BE2C (cell line): ENCODE measurements at regions not wholly inside any gene's neighbourhood (a gene's known extent, or its start where the extent isn't known, plus 50 kb on each side); places are given as distances from the start of the nearest gene placed in this dataset.

ENCODE experiments used
- DNase-seq: peaks from one replicate; pipeline ENCODE4 v3.0.0-alpha.2; 2020
- H3K27me3 ChIP-seq: fragments of 250-450 bp; sonication (Bioruptor Pico); 2 replicates; pipeline ENCODE4 v1.5.1; 2020; ENCODE audit warnings: mild to moderate bottlenecking
- H3K36me3 ChIP-seq: fragments of 250-450 bp; sonication (Bioruptor Pico); 2 replicates; pipeline ENCODE4 v1.5.1; 2020; ENCODE audit warnings: mild to moderate bottlenecking
- H3K4me1 ChIP-seq: fragments of 250-450 bp; sonication (Bioruptor Pico); 2 replicates; pipeline ENCODE4 v1.5.1; 2020
- H3K4me3 ChIP-seq: 2 replicates; pipeline ENCODE4 v1.5.1; 2011; ENCODE audit warnings: low read depth, low read length
- H3K9me3 ChIP-seq: fragments of 250-450 bp; sonication (Bioruptor Pico); 2 replicates; pipeline ENCODE4 v1.5.1; 2020
- CTCF ChIP-seq: IDR thresholded peaks from 2 replicates; pipeline ENCODE4 v1.5.1; 2012; ENCODE audit warnings: mild to moderate bottlenecking, low read depth, low read length

DNA sequence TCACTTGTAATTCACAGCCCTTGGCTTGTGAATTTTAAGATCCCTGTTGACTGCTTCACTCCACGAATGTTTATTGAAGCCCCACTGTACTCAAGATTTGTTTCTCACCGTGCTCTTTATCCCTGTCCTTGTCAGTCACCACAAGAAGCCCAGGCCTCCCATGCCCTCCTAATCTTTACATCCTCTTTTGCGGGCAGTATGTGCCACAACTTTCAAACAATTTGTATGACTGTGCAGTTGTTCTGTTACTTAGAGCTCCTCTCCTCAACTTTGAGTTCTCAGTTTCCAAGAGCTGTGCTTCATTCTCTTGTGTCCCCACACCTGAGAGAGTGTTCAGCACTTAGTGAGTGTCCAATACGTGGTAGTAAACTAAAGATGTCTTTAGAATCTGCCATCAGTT lies 467.7 kb downstream of the NKX6-1 start:
- no peaks in the 10 kb centered on the region for H3K36me3 ChIP-seq
- no peaks in the 10 kb centered on the region for H3K9me3 ChIP-seq
- DNase-seq: no peak
- H3K4me3 ChIP-seq: no peak overlapping the region
- no peaks in the 10 kb centered on the region for H3K27me3 ChIP-seq
- TF ChIP-seq CTCF: no peak
- H3K4me1 ChIP-seq: no peaks in the 10 kb centered on the region

DNA sequence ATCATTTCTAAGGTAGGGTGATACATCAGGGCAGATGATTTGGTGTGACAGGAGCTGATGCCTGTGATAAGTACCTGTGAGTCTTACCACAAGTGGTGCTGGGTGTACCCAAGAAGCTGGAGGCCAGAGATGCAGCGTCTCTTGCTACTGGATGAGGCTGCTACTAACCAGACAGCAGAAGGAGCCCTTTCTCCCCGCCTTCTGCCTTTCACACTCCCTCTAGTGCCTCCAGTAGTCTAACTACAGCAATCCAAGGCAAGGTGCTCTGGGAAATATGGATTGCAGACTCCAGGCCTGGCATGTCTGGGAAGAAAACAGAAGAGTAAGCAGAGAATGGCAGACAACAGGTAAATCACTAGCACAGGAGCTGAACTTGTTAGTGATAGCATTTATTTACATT lies 470.8 kb downstream of the NKX6-1 start:
- Histone ChIP-seq H3K9me3 (no peaks in the 10 kb centered on the region), H3K4me3 (no peak overlapping the region), H3K27me3 (no peaks in the 10 kb centered on the region), H3K36me3 (no peaks in the 10 kb centered on the region), H3K4me1 (no peaks in the 10 kb centered on the region)
- no peak for DNase-seq
- TF ChIP-seq CTCF: peak; percentile 22; the same call in 1 of the 2 replicates

DNA sequence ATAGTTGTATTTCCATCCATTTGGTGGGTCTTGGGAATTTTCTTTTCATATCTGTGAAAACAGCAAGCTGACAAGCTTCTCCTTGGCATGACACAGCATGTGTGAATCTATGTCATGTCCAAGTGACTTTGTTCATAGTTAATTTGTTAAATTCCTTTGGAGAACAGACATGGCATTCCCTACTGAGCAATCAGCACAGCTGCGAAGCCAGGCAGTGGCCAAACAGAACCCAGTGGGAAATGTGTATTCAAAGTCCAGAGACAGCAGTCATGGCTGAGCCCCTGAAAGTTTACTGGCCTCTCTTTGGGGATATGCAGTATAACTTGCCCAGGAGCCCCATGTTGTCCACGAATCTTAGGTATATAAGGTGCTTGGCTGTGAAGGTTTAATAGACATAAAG lies 474.7 kb downstream of the NKX6-1 start:
- Histone ChIP-seq H3K36me3 (no peaks in the 10 kb centered on the region), H3K27me3 (no peaks in the 10 kb centered on the region), H3K9me3 (no peaks in the 10 kb centered on the region), H3K4me1 (no peaks in the 10 kb centered on the region), H3K4me3 (no peak overlapping the region)
- no peak for DNase-seq
- no peak for TF ChIP-seq CTCF

GRCh38 chr4:84022564-84022963 lies 476.5 kb downstream of the NKX6-1 start:
- TF ChIP-seq CTCF: no peak
- H3K9me3 ChIP-seq: no peaks in the 10 kb centered on the region
- no peak overlapping the region for H3K4me3 ChIP-seq
- H3K36me3 ChIP-seq: no peaks in the 10 kb centered on the region
- DNase-seq: no peak
- H3K4me1 ChIP-seq: no peaks in the 10 kb centered on the region
- no peaks in the 10 kb centered on the region for H3K27me3 ChIP-seq

- DNase-seq: no peak
- Histone ChIP-seq H3K4me1 (no peaks in the 10 kb centered on the region), H3K27me3 (no peaks in the 10 kb centered on the region), H3K4me3 (no peak overlapping the region), H3K9me3 (no peaks in the 10 kb centered on the region), H3K36me3 (no peaks in the 10 kb centered on the region)
- no peak for TF ChIP-seq CTCF
Observed at GRCh38 chr4:84019626-84020025, 479.5 kb downstream of the NKX6-1 start.

GRCh38 chr4:84003046-84003445 lies 467.1 kb downstream of the GPAT3 start:
- Histone ChIP-seq H3K27me3 (no peaks in the 10 kb centered on the region), H3K9me3 (no peaks in the 10 kb centered on the region; the same call in 1 of the 2 replicates), H3K4me3 (no peak overlapping the region), H3K36me3 (no peaks in the 10 kb centered on the region), H3K4me1 (no peaks in the 10 kb centered on the region; the same call in 1 of the 2 replicates)
- DNase-seq: no peak
- TF ChIP-seq CTCF: no peak
